Tibial nerve (tissue), 4 donors: ENCODE measurements at regions not wholly inside any gene's neighbourhood (a gene's known extent, or its start where the extent isn't known, plus 50 kb on each side); places are given as distances from the start of the nearest gene placed in this dataset.

ENCODE experiments used
- CTCF ChIP-seq, 5 experiments: fragments of 200-600 bp in 3 of 5; fragments of 450-650 bp in 2 of 5; sonication (generic) in 3 of 5; IDR thresholded peaks; one replicate each; pipeline ENCODE4 v1.5.1; 2016 to 2019; ENCODE audit warnings: antibody characterized with exemption in 5 of 5, mild to moderate bottlenecking in 3 of 5, moderate library complexity in 2 of 5
- EP300 ChIP-seq, 2 donors: sonication (generic); formaldehyde crosslinking; IDR thresholded peaks; one replicate each; pipeline ENCODE4 v1.6.1; 2017; ENCODE audit warnings: antibody characterized with exemption in 2 of 2, mild to moderate bottlenecking in 1 of 2

- TF ChIP-seq CTCF (IDR thresholded peaks at IDR 0.05) (no peak), EP300 (IDR thresholded peaks at IDR 0.05) (no peak)
These were observed 125.6 kb downstream of the SPATA19 start for GRCh38 chr11:133719532-133720235.
